ENCODE measurements at regions not wholly inside any gene's neighbourhood (a gene's known extent, or its start where the extent isn't known, plus 50 kb on each side); places are given as distances from the start of the nearest gene placed in this dataset.

- Histone ChIP-seq H3K4me3 (no peak overlapping the region), H3K27me3 (no peaks in the 10 kb centered on the region), H3K4me1 (no peaks in the 10 kb centered on the region), H3K27ac (no peak overlapping the region), H3K36me3 (replicated peaks in 1 of 2; ENCODE audit: insufficient read depth in 1 of 2, low read depth in 2 of 2) (no peaks in the 10 kb centered on the region), H3K9me3 (no peaks in the 10 kb centered on the region)
- WGBS, 2 donors, result 42 to 71% methylated on average over 6 of the region's 6 CpGs
- no peak for ATAC-seq
- DNase-seq, result no peak
- intact Hi-C loops (cut with DNase I), result no loop called here
- TF ChIP-seq CTCF (IDR thresholded peaks at IDR 0.05) (no peak), POLR2A (IDR thresholded peaks at IDR 0.05) (no peak)
Measured at GRCh38 chr9:18263377-18263776, 210.6 kb upstream of the ADAMTSL1 start.

- ATAC-seq, result no peak
- no peaks in the 10 kb centered on the region for H3K4me1 ChIP-seq
- H3K36me3 ChIP-seq (replicated peaks in 1 of 2; ENCODE audit: insufficient read depth in 1 of 2, low read depth in 2 of 2), result no peaks in the 10 kb centered on the region
- H3K27me3 ChIP-seq, result no peaks in the 10 kb centered on the region
- intact Hi-C loops (cut with DNase I), result no loop called here
- WGBS, 2 donors, result 0 to 10% methylated on average over 1 of the region's 1 CpG
- H3K9me3 ChIP-seq, result no peaks in the 10 kb centered on the region
- H3K27ac ChIP-seq, result no peak overlapping the region
- no peak for TF ChIP-seq POLR2A (IDR thresholded peaks at IDR 0.05)
- TF ChIP-seq CTCF (IDR thresholded peaks at IDR 0.05), result no peak
- H3K4me3 ChIP-seq, result no peak overlapping the region
- DNase-seq, result no peak
Measured at GRCh38 chr9:18268381-18268780, 205.6 kb upstream of the ADAMTSL1 start.

- Histone ChIP-seq H3K36me3 (replicated peaks in 1 of 2; ENCODE audit: insufficient read depth in 1 of 2, low read depth in 2 of 2) (no peaks in the 10 kb centered on the region), H3K4me1 (no peaks in the 10 kb centered on the region), H3K9me3 (no peaks in the 10 kb centered on the region), H3K4me3 (no peak overlapping the region), H3K27me3 (no peaks in the 10 kb centered on the region), H3K27ac (no peak overlapping the region)
- no peak for ATAC-seq
- no peak for DNase-seq
- intact Hi-C loops (cut with DNase I), result no loop called here
- TF ChIP-seq POLR2A (IDR thresholded peaks at IDR 0.05) (no peak), CTCF (IDR thresholded peaks at IDR 0.05) (no peak)
Measured at GRCh38 chr9:18269561-18269960, 204.4 kb upstream of the ADAMTSL1 start.

DNA sequence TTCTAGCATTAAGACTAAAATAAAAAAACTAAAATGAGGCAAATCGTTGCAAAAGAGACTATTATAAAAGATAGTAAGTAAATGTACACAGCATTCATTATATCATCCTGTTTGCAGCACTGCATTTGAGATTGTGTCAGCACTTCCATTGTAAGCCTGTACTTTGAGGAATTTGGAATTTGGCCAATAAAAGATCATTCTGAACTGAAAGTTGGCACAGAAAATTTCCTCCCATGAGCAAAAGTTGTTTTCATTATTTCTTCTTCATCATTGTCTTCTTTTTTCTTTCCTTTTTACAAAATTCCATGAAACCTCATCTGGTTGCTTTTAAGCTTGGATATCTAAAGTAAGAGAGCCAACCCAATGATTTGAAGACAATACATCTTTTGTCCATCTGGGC, 199.3 kb upstream of the ADAMTSL1 start:
- Histone ChIP-seq H3K27me3 (no peaks in the 10 kb centered on the region), H3K4me1 (no peaks in the 10 kb centered on the region), H3K36me3 (replicated peaks in 1 of 2; ENCODE audit: insufficient read depth in 1 of 2, low read depth in 2 of 2) (no peaks in the 10 kb centered on the region), H3K4me3 (no peak overlapping the region), H3K27ac (no peak overlapping the region), H3K9me3 (no peaks in the 10 kb centered on the region)
- intact Hi-C loops (cut with DNase I), result no loop called here
- ATAC-seq (no peak), DNase-seq (no peak)
- 4 to 14% methylated on average over 1 of the region's 1 CpG for WGBS, 2 donors
- TF ChIP-seq CTCF (IDR thresholded peaks at IDR 0.05) (no peak), POLR2A (IDR thresholded peaks at IDR 0.05) (no peak)

DNA sequence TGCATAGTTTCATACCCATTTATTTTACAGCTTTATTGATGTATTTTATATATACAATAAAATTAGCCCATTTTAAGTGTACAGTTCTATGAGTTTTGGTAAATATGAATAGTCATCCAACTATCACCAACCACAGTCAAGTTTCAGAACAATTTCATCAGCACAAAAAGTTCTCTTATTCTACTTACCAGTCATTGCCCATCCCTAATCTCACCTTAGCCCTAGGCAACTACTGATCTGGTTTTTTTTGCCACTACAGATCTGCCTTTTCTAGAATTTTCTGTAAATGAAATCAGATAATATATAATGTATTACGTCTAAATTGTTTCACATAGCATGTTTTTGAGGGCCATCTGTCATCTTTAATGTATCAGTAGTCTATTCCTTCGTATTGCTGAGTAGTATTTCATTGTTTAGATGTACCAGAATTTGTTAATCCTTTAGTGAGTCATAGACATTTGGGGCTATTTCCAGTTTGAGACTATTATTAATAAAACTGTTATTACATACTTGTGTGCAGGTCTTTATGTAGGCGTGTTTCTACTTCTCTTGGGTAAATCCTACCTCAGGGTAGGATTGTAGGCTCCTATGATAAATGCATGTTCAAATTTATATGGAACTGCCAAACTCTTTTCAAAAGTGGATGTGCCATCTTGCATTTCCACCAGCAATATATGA, 198.5 kb upstream of the ADAMTSL1 start:
- no peak for DNase-seq
- intact Hi-C loops (cut with DNase I), result no loop called here
- WGBS, 2 donors, result 54 to 66% methylated on average over 3 of the region's 3 CpGs
- no peak for ATAC-seq
- no peaks in the 10 kb centered on the region for H3K4me1 ChIP-seq
- H3K27ac ChIP-seq, result no peak overlapping the region
- no peak overlapping the region for H3K4me3 ChIP-seq
- TF ChIP-seq CTCF (IDR thresholded peaks at IDR 0.05) (no peak), POLR2A (IDR thresholded peaks at IDR 0.05) (no peak)
- no peaks in the 10 kb centered on the region for H3K27me3 ChIP-seq
- no peaks in the 10 kb centered on the region for H3K9me3 ChIP-seq
- H3K36me3 ChIP-seq (replicated peaks in 1 of 2; ENCODE audit: insufficient read depth in 1 of 2, low read depth in 2 of 2), result no peaks in the 10 kb centered on the region
